ENCODE measurements at regions not wholly inside any gene's neighbourhood (a gene's known extent, or its start where the extent isn't known, plus 50 kb on each side); places are given as distances from the start of the nearest gene placed in this dataset.

DNA sequence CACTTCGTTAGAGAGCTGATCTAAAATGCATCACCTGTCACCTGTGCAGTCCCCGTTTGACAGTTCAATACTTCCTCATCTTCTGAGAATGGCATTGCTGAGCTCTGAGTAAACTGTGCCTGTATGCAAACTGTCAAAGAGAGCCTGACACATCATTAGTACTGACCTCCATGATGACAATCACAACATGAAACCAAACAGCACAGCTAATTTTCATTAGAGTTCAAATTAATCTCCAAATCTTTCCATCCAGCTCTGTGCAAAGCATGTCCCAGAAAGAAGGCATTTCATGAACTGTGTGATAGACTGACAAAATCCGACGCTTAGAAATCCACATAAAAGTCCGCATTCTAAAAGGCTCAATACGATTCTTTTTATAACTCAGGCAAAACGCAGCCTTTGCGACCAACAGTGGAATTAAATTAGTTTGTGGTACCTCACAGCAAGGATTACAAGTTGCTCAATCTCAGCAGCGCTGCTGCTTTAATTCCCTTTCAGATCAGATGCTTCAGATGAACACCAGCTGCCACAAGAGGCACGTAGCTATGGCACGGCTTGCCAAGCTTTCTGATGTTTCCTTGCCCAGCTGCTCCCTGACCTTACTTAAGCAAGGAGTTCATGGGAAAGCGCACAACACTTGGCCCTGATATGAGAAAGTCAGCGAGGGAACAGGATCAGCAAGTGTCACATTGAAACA lies 765.5 kb upstream of the PRMT6 start:
- Histone ChIP-seq H3K9me3 (ENCODE audit: control insufficient read depth, insufficient read depth, low read depth, low read length) (no peaks in the 10 kb centered on the region), H3K4me3 (ENCODE audit: low read depth in 2 of 2, low read length in 2 of 2) (no peak overlapping the region), H3K27me3 (ENCODE audit: control insufficient read depth, insufficient read depth, low read length) (no peaks in the 10 kb centered on the region), H3K36me3 (ENCODE audit: control insufficient read depth, insufficient read depth, low read length) (no peaks in the 10 kb centered on the region), H3K27ac (ENCODE audit: low read length) (no peak overlapping the region), H3K4me1 (ENCODE audit: control insufficient read depth, insufficient read depth, low read length) (no peaks in the 10 kb centered on the region)
- CTCF ChIA-PET: no interaction called here
- in situ Hi-C loops (cut with HindIII; ENCODE audit: low pct_unique_long_range_greater_than_20kb, low sequenced_read_pairs) (no loop called here), intact Hi-C loops (cut with micrococcal nuclease; ENCODE audit: unreplicated experiment) (loop anchor here (10.0 kb wide), 1 partner anchor 854 kb away; the partner anchor contains the start of gene NTNG1)
- ATAC-seq (no peak), DNase-seq (ENCODE audit: low read depth, low spot score) (no peak)
- TF ChIP-seq, protein P1, sequence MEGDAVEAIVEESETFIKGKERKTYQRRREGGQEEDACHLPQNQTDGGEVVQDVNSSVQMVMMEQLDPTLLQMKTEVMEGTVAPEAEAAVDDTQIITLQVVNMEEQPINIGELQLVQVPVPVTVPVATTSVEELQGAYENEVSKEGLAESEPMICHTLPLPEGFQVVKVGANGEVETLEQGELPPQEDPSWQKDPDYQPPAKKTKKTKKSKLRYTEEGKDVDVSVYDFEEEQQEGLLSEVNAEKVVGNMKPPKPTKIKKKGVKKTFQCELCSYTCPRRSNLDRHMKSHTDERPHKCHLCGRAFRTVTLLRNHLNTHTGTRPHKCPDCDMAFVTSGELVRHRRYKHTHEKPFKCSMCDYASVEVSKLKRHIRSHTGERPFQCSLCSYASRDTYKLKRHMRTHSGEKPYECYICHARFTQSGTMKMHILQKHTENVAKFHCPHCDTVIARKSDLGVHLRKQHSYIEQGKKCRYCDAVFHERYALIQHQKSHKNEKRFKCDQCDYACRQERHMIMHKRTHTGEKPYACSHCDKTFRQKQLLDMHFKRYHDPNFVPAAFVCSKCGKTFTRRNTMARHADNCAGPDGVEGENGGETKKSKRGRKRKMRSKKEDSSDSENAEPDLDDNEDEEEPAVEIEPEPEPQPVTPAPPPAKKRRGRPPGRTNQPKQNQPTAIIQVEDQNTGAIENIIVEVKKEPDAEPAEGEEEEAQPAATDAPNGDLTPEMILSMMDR (IDR thresholded peaks at IDR 0.05): no peak
- TF ChIP-seq POLR2AphosphoS5 (IDR thresholded peaks at IDR 0.05; ENCODE audit: low read depth, low read length): no peak
- TF ChIP-seq SIN3A (IDR thresholded peaks at IDR 0.05; ENCODE audit: borderline replicate concordance, insufficient read depth, low read depth, low read length): no peak
- TF ChIP-seq, protein P2, sequence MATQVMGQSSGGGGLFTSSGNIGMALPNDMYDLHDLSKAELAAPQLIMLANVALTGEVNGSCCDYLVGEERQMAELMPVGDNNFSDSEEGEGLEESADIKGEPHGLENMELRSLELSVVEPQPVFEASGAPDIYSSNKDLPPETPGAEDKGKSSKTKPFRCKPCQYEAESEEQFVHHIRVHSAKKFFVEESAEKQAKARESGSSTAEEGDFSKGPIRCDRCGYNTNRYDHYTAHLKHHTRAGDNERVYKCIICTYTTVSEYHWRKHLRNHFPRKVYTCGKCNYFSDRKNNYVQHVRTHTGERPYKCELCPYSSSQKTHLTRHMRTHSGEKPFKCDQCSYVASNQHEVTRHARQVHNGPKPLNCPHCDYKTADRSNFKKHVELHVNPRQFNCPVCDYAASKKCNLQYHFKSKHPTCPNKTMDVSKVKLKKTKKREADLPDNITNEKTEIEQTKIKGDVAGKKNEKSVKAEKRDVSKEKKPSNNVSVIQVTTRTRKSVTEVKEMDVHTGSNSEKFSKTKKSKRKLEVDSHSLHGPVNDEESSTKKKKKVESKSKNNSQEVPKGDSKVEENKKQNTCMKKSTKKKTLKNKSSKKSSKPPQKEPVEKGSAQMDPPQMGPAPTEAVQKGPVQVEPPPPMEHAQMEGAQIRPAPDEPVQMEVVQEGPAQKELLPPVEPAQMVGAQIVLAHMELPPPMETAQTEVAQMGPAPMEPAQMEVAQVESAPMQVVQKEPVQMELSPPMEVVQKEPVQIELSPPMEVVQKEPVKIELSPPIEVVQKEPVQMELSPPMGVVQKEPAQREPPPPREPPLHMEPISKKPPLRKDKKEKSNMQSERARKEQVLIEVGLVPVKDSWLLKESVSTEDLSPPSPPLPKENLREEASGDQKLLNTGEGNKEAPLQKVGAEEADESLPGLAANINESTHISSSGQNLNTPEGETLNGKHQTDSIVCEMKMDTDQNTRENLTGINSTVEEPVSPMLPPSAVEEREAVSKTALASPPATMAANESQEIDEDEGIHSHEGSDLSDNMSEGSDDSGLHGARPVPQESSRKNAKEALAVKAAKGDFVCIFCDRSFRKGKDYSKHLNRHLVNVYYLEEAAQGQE (IDR thresholded peaks at IDR 0.05; ENCODE audit: insufficient read depth in 1 of 2, low read depth in 2 of 2, low read length in 1 of 2): no peak
- no peak for TF ChIP-seq TCF7L2 (IDR thresholded peaks at IDR 0.05; ENCODE audit: low read depth, low read length)
- POLR2A ChIA-PET: no interaction called here
- BruUV-seq (replicated peaks): no TSS peak

DNA sequence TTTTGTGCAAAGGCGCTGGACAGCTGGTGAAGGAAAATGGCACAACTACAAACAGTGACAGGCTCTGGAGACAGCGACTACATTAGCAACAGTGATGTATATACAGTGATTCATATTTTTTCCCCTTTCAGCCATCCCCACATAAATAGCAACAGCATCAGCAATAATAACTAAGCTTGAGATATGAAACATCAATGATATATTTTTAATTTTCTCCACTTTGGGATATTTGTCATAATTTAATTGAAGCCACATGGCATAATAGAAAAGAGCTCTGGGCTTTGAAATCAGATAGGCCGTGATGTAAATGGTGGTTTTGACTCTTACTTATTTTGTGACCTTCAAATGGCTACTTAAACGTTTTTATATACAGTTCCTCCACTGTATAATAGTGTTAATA lies 764.3 kb upstream of the PRMT6 start:
- in situ Hi-C loops (cut with HindIII; ENCODE audit: low pct_unique_long_range_greater_than_20kb, low sequenced_read_pairs) (no loop called here), intact Hi-C loops (cut with micrococcal nuclease; ENCODE audit: unreplicated experiment) (loop anchor here (10.0 kb wide), 1 partner anchor 853 kb away; the partner anchor contains the start of gene NTNG1)
- no peak for ATAC-seq
- Histone ChIP-seq H3K36me3 (ENCODE audit: control insufficient read depth, insufficient read depth, low read length) (no peaks in the 10 kb centered on the region), H3K4me1 (ENCODE audit: control insufficient read depth, insufficient read depth, low read length) (no peaks in the 10 kb centered on the region), H3K27ac (ENCODE audit: low read length) (no peak overlapping the region), H3K9me3 (ENCODE audit: control insufficient read depth, insufficient read depth, low read depth, low read length) (no peaks in the 10 kb centered on the region), H3K27me3 (ENCODE audit: control insufficient read depth, insufficient read depth, low read length) (no peaks in the 10 kb centered on the region), H3K4me3 (ENCODE audit: low read depth in 2 of 2, low read length in 2 of 2) (no peak overlapping the region)
- TF ChIP-seq TCF7L2 (IDR thresholded peaks at IDR 0.05; ENCODE audit: low read depth, low read length) (no peak), POLR2AphosphoS5 (IDR thresholded peaks at IDR 0.05; ENCODE audit: low read depth, low read length) (no peak), SIN3A (IDR thresholded peaks at IDR 0.05; ENCODE audit: borderline replicate concordance, insufficient read depth, low read depth, low read length) (no peak)
- ChIA-PET POLR2A (no interaction called here), CTCF (no interaction called here)
- DNase-seq (ENCODE audit: low read depth, low spot score): no peak
- BruUV-seq (replicated peaks): no TSS peak

DNA sequence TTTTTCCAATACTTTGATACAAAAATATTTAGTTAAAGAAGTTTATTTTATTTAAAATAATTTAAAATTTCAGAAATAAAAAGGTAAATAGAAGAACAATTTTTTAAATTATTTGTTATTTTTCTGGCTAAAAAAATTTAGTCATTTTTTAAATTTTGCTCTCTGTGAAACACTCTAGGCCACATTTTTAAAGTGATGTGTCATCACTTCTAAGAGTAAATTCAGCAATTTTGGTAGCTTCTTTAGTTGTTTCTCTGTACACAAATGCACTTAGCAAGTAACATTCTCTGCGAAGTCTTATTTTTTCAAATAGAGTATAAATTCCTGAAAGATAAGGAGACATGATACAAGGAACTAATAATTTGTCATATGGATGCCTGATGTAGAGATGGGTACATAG lies 760.0 kb upstream of the PRMT6 start:
- ChIA-PET POLR2A (no interaction called here), CTCF (no interaction called here)
- Histone ChIP-seq H3K9me3 (ENCODE audit: control insufficient read depth, insufficient read depth, low read depth, low read length) (no peaks in the 10 kb centered on the region), H3K27ac (ENCODE audit: low read length) (no peak overlapping the region), H3K4me3 (ENCODE audit: low read depth in 2 of 2, low read length in 2 of 2) (no peak overlapping the region), H3K27me3 (ENCODE audit: control insufficient read depth, insufficient read depth, low read length) (no peaks in the 10 kb centered on the region), H3K36me3 (ENCODE audit: control insufficient read depth, insufficient read depth, low read length) (no peaks in the 10 kb centered on the region), H3K4me1 (ENCODE audit: control insufficient read depth, insufficient read depth, low read length) (no peaks in the 10 kb centered on the region)
- intact Hi-C loops (cut with micrococcal nuclease; ENCODE audit: unreplicated experiment): loop anchor here (10.0 kb wide), 1 partner anchor 848 kb away; the partner anchor contains the start of gene NTNG1
- in situ Hi-C loops (cut with HindIII; ENCODE audit: low pct_unique_long_range_greater_than_20kb, low sequenced_read_pairs): no loop called here
- DNase-seq (ENCODE audit: low read depth, low spot score) (no peak), ATAC-seq (no peak)
- no TSS peak for BruUV-seq (replicated peaks)
- no peak for TF ChIP-seq POLR2AphosphoS5 (IDR thresholded peaks at IDR 0.05; ENCODE audit: low read depth, low read length)
- TF ChIP-seq, protein P2 (IDR thresholded peaks at IDR 0.05; ENCODE audit: insufficient read depth in 1 of 2, low read depth in 2 of 2, low read length in 1 of 2): no peak
- TF ChIP-seq, protein P1 (IDR thresholded peaks at IDR 0.05): no peak
- TF ChIP-seq TCF7L2 (IDR thresholded peaks at IDR 0.05; ENCODE audit: low read depth, low read length): no peak
- TF ChIP-seq SIN3A (IDR thresholded peaks at IDR 0.05; ENCODE audit: borderline replicate concordance, insufficient read depth, low read depth, low read length): no peak

All from Panc1 (cell line).